Adrenal gland (tissue), 5 donors: ENCODE measurements at regions not wholly inside any gene's neighbourhood (a gene's known extent, or its start where the extent isn't known, plus 50 kb on each side); places are given as distances from the start of the nearest gene placed in this dataset.

Source experiments
- CTCF ChIP-seq, 6 experiments: fragments of 450-650 bp in 4 of 6; fragments of 200-600 bp in 2 of 6; sonication (generic) in 1 of 6; IDR thresholded peaks; 1 replicate in 5 of 6; 2 replicates in 1 of 6; pipeline versions ENCODE4 v1.5.1 to v1.8.0; 2016 to 2021; ENCODE audit warnings: antibody characterized with exemption in 6 of 6, mild to moderate bottlenecking in 2 of 6, moderate library complexity in 1 of 6
- POLR2A ChIP-seq, 2 donors: fragments of 450-650 bp; IDR thresholded peaks; one replicate each; pipeline ENCODE4 v1.6.1; 2017; ENCODE audit warnings: antibody characterized with exemption in 2 of 2, mild to moderate bottlenecking in 2 of 2, moderate library complexity in 1 of 2
- donor health status: DM: no; HTN: no; CAD: no.

- TF ChIP-seq CTCF (IDR thresholded peaks at IDR 0.05) (no peak), POLR2A (IDR thresholded peaks at IDR 0.05) (no peak)
These were observed 128.7 kb upstream of the CCDC68 start for GRCh38 chr18:55088000-55088401.
